Breast epithelium (tissue), 4 donors: ENCODE measurements at regions not wholly inside any gene's neighbourhood (a gene's known extent, or its start where the extent isn't known, plus 50 kb on each side); places are given as distances from the start of the nearest gene placed in this dataset.

Source experiments
- DNase-seq, 2 donors: peaks; one replicate each; pipeline ENCODE4 v3.0.0-alpha.2; 2019; ENCODE audit warnings: low spot score in 2 of 2
- H3K27ac ChIP-seq, 2 donors: fragments of 200-600 bp; sonication (generic) in 1 of 2; one replicate each; pipeline ENCODE4 v1.5.1; 2016 to 2019; ENCODE audit warnings: mild to moderate bottlenecking in 1 of 2
- H3K27me3 ChIP-seq, 2 donors: fragments of 200-600 bp; sonication (generic) in 1 of 2; one replicate each; pipeline versions ENCODE4 v1.5.1 to v1.6.0; 2017 to 2019; ENCODE audit warnings: control low read depth in 1 of 2, mild to moderate bottlenecking in 1 of 2
- H3K36me3 ChIP-seq: fragments of 200-600 bp; one replicate; pipeline ENCODE4 v1.5.1; 2019
- H3K4me1 ChIP-seq, 2 donors: fragments of 200-600 bp; sonication (generic); one replicate each; pipeline ENCODE4 v1.5.1; 2016 to 2019; ENCODE audit warnings: control low read depth in 1 of 2
- H3K4me3 ChIP-seq, 3 donors: fragments of 200-600 bp; sonication (generic); 1 replicate in 2 of 3; 2 replicates in 1 of 3; pipeline ENCODE4 v1.5.1; 2016 to 2019; ENCODE audit warnings: mild to moderate bottlenecking in 3 of 3, moderate library complexity in 2 of 3
- H3K9me3 ChIP-seq, 2 donors: fragments of 200-600 bp; sonication (generic) in 1 of 2; one replicate each; pipeline ENCODE4 v1.5.1; 2016 to 2019; ENCODE audit warnings: control low read depth in 1 of 2
- CTCF ChIP-seq, 3 donors: fragments of 450-650 bp; IDR thresholded peaks; one replicate each; pipeline ENCODE4 v1.5.1; 2016 to 2017; ENCODE audit warnings: antibody characterized with exemption in 3 of 3, mild to moderate bottlenecking in 3 of 3, moderate library complexity in 3 of 3
- POLR2A ChIP-seq: fragments of 450-650 bp; IDR thresholded peaks from one replicate; pipeline ENCODE4 v1.6.1; 2016; ENCODE audit warnings: antibody characterized with exemption, mild to moderate bottlenecking, moderate library complexity
- POLR2AphosphoS5 ChIP-seq, 3 donors: sonication (generic); formaldehyde crosslinking; IDR thresholded peaks; one replicate each; pipeline ENCODE4 v1.6.1; 2017; ENCODE audit warnings: antibody characterized with exemption in 3 of 3
- intact Hi-C: fragments of 100-400 bp; cut with DNase I; formaldehyde crosslinking; loops from one replicate; pipeline ENCODE4 v1.15.1; 2023; ENCODE audit warnings: low total_unique reads

DNA sequence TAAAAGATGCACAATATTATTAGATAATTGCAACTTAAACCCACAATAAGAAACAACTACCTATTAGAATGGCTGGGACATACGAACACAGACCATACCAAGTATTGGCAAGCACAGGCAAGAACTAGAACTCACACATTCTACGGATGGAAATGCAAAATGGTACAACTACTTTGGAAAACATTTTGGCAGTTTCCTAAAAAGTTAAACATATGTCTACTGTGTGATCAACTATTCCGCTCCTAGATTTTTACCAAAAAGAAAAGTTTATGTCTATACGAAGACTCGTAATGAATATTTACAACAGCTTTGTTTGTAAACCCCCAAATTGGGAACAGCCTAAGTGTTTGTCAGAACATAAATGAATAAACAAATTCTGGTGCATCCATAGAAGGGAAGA, 194.7 kb downstream of the FGFR2 start:
- H3K36me3 ChIP-seq = no peaks in the 10 kb centered on the region
- TF ChIP-seq CTCF (IDR thresholded peaks at IDR 0.05) = no peak
- TF ChIP-seq POLR2AphosphoS5 (IDR thresholded peaks at IDR 0.05) = no peak
- TF ChIP-seq POLR2A = no peak
- no peak for DNase-seq
- H3K27me3 ChIP-seq = no peaks in the 10 kb centered on the region
- H3K4me3 ChIP-seq = no peak overlapping the region
- H3K4me1 ChIP-seq = peaks cover 0 to 5% of the 10 kb centered on the region in 2 donors
- intact Hi-C loops = no loop called here
- no peaks in the 10 kb centered on the region for H3K9me3 ChIP-seq
- H3K27ac ChIP-seq = no peak overlapping the region

- Histone ChIP-seq H3K4me3 (no peak overlapping the region), H3K9me3 (no peaks in the 10 kb centered on the region), H3K27ac (no peak overlapping the region), H3K27me3 (no peaks in the 10 kb centered on the region), H3K36me3 (no peaks in the 10 kb centered on the region), H3K4me1 (peaks cover 0 to 5% of the 10 kb centered on the region in 2 donors)
- no peak for TF ChIP-seq POLR2AphosphoS5 (IDR thresholded peaks at IDR 0.05)
- TF ChIP-seq POLR2A = no peak
- no peak for TF ChIP-seq CTCF (IDR thresholded peaks at IDR 0.05)
- intact Hi-C loops = no loop called here
- no peak for DNase-seq
Observed at GRCh38 chr10:121404611-121405010, 193.6 kb downstream of the FGFR2 start.

DNA sequence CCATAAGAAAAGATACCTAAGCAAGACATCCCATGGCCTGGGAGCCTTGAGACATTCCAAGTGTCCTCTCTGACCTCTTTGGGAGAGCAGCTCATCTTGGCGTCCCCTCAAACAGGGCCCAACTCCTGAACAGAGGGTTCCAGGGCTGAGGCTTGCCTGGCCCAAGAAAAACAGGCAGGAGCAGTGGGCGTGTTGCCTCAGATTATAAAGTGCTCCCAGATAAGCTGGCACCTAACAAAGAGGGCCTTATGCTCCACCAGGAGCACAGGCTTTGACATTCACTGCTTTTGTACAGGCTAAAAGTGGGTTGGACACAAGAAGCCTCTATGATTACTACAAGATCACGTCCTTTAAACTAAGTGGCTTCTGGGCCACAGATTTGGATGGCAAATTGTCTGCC, 193.1 kb downstream of the FGFR2 start:
- intact Hi-C loops = no loop called here
- H3K27me3 ChIP-seq = no peaks in the 10 kb centered on the region
- H3K9me3 ChIP-seq = no peaks in the 10 kb centered on the region
- no peaks in the 10 kb centered on the region for H3K36me3 ChIP-seq
- H3K4me1 ChIP-seq = peaks cover 0 to 5% of the 10 kb centered on the region in 2 donors
- TF ChIP-seq POLR2A = no peak
- no peak for DNase-seq
- no peak overlapping the region for H3K4me3 ChIP-seq
- no peak overlapping the region for H3K27ac ChIP-seq

DNA sequence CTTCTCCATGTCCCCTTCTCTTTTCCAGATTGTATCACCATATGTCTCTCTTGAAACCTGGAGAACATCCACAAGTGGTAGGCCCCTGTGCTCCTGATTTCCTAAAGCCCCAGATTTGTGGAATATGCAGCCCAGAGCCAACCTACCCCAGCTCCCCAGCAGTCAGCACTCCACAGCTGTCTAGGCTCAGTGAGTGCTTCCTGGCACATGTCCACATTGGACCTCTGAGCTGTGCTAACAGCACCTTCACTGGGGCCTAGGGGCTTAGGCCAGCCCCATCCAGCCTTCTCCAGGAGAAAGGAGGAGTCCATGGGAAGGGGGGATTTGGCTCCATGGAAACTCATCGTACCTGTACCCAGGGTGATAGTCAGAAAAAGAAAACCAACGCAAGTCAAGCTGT, 192.7 kb downstream of the FGFR2 start:
- H3K36me3 ChIP-seq = no peaks in the 10 kb centered on the region
- H3K27ac ChIP-seq = peak overlapping the region in 1 of 2 donors; percentile 83
- H3K4me1 ChIP-seq = peaks cover 0 to 5% of the 10 kb centered on the region in 2 donors
- intact Hi-C loops = no loop called here
- H3K27me3 ChIP-seq = no peaks in the 10 kb centered on the region
- no peak for DNase-seq
- H3K4me3 ChIP-seq = no peak overlapping the region
- H3K9me3 ChIP-seq = no peaks in the 10 kb centered on the region
- no peak for TF ChIP-seq POLR2A
- TF ChIP-seq POLR2AphosphoS5 (IDR thresholded peaks at IDR 0.05) = no peak
- no peak for TF ChIP-seq CTCF (IDR thresholded peaks at IDR 0.05)

DNA sequence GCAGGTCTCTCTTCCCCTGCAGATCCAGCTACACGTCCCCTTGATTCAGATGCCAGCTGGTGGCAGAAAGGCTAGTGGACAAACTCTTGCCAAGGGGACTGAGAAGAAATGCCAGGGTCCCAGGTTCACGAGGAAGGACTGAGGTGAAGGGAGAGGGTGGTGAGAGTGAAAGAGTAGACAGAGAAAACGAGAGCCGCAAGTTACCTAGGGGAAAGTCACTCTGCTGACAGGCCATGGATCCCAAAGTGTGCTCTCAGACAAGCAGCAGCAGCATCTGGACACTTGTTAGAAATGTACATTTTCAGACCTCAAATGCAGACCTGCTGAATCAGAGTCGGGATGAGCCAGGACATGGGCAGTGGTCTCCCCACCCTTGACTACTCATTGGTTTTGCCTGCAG, 192.3 kb downstream of the FGFR2 start:
- Histone ChIP-seq H3K27me3 (no peaks in the 10 kb centered on the region), H3K9me3 (no peaks in the 10 kb centered on the region), H3K4me1 (peaks cover 0 to 5% of the 10 kb centered on the region in 2 donors), H3K36me3 (no peaks in the 10 kb centered on the region), H3K27ac (peak overlapping the region; percentile 71 to 83), H3K4me3 (no peak overlapping the region)
- intact Hi-C loops = no loop called here
- DNase-seq = no peak
- TF ChIP-seq POLR2A (no peak), POLR2AphosphoS5 (IDR thresholded peaks at IDR 0.05) (no peak), CTCF (IDR thresholded peaks at IDR 0.05) (no peak)
